Left ventricle myocardium inferior (tissue), 1 donor: ENCODE measurements at regions not wholly inside any gene's neighbourhood (a gene's known extent, or its start where the extent isn't known, plus 50 kb on each side); places are given as distances from the start of the nearest gene placed in this dataset.

Source experiments
- DNase-seq: peaks from one replicate; pipeline ENCODE4 v3.0.0-alpha.2; 2020
- H3K27ac ChIP-seq: fragments of 200-600 bp; replicated peaks from 2 replicates; pipeline ENCODE4 v1.8.0; 2021
- H3K27me3 ChIP-seq: fragments of 200-600 bp; 2 replicates; pipeline ENCODE4 v1.8.0; 2021; ENCODE audit warnings: low read depth
- H3K36me3 ChIP-seq: fragments of 200-600 bp; 2 replicates; pipeline ENCODE4 v1.8.0; 2021
- H3K4me1 ChIP-seq: fragments of 200-600 bp; 2 replicates; pipeline ENCODE4 v1.8.0; 2021
- H3K4me3 ChIP-seq: fragments of 200-600 bp; 2 replicates; pipeline ENCODE4 v1.8.0; 2021; ENCODE audit warnings: mild to moderate bottlenecking, moderate library complexity
- H3K9me3 ChIP-seq: fragments of 200-600 bp; replicated peaks from 2 replicates; pipeline ENCODE4 v1.8.0; 2021
- CTCF ChIP-seq: fragments of 200-600 bp; IDR thresholded peaks from 2 replicates; pipeline ENCODE4 v1.8.0; 2021; ENCODE audit warnings: antibody characterized with exemption, mild to moderate bottlenecking, borderline replicate concordance
- intact Hi-C: fragments of 100-400 bp; cut with micrococcal nuclease; formaldehyde crosslinking; loops from one replicate; pipeline ENCODE4 v1.11.0; 2022
- donor health status: DM: no; HTN: yes; CAD: no; lungs with severe emphysema.

DNA sequence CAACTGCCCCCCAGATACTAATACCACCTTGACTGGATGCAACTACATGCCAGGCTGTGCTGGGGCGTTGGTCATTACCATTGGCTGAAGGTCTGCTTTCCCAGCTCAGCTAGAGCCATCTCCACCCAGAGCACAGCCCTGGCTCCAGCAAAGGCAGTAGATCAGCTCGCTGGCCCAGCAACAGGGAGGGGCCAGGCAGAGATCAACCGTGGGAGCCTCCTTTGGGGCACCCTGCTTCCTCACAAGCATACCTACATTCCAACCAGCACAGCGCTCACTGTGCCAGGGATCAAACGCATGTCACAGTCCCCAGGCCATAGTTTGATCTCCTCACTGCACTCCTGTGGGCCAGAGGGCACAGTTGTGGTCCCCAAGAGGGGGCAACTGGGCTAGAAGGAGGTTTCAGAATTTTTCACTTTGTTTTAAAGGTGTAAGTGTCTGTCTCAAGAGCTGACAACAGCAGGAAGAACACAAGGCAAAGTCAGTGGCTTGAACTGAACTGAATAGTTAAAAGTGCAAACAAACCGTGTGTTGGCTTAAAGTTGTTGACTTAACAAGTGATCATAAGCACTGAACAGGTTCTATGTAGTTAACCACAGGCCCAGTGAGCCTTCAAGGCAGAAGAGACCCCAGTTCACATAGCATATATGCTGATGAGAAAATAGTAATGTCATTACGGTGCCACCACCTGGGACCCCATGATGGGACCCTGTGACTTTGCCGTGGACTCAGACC is 70.1 kb upstream of the BZW1 start:
- no peak for TF ChIP-seq CTCF
- Histone ChIP-seq H3K27me3 (peaks cover 4% of the 10 kb centered on the region), H3K36me3 (no peaks in the 10 kb centered on the region), H3K4me1 (peaks cover 27% of the 10 kb centered on the region), H3K9me3 (no peaks in the 10 kb centered on the region), H3K27ac (peak overlapping the region; percentile 83), H3K4me3 (no peak overlapping the region)
- no peak for DNase-seq
- intact Hi-C loops = no loop called here

DNA sequence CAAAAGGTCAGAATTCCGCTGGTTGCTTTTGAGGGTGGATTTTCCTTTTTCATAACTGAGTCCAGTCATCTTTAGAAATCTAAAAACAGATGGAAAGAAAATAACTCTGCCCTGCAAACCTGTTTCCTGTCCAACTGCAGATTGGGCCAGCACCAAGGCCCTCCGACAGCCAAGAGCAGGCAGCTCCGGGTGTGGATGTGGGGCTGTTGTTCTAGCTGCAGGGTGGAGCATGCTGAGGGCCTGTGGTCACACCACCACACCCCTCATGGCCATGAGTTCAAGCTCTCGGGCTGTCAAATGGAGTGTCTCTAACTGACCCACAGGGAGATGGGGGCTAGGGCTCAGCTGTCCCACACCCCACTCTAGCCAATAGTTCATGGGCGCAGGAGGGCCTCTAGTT is 69.3 kb upstream of the BZW1 start:
- Histone ChIP-seq H3K36me3 (no peaks in the 10 kb centered on the region), H3K4me3 (no peak overlapping the region), H3K9me3 (no peaks in the 10 kb centered on the region), H3K27me3 (peaks cover 4% of the 10 kb centered on the region), H3K27ac (peak overlapping the region; percentile 83), H3K4me1 (peaks cover 22% of the 10 kb centered on the region)
- intact Hi-C loops = no loop called here
- DNase-seq = peak; percentile 79
- TF ChIP-seq CTCF = no peak

- H3K27me3 ChIP-seq = no peaks in the 10 kb centered on the region
- peak overlapping the region; percentile 83 for H3K27ac ChIP-seq
- intact Hi-C loops = no loop called here
- no peak overlapping the region for H3K4me3 ChIP-seq
- H3K9me3 ChIP-seq = no peaks in the 10 kb centered on the region
- peaks cover 22% of the 10 kb centered on the region for H3K4me1 ChIP-seq
- TF ChIP-seq CTCF = no peak
- no peaks in the 10 kb centered on the region for H3K36me3 ChIP-seq
- no peak for DNase-seq
These were observed 68.6 kb upstream of the BZW1 start for GRCh38 chr2:200743042-200743676.

DNA sequence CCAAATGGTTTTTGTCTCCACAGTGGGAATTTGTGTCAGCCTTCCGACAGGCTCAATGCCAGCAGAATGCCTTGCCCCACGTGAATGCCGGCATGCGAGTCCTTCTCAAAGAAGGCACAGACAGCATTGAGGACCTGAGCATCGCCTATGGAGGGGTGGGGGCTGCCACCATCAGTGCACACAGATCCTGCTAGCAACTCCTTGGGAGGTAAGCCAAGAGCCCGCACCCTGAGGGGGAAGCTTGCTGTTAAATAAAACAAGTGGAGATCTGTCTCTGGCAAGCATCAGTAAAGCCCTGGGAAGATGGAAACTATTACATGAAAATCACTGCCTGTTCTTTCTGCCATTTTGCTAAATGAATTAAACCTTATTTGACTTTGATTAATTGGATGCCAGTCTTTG is 67.5 kb upstream of the BZW1 start:
- no peaks in the 10 kb centered on the region for H3K36me3 ChIP-seq
- no peaks in the 10 kb centered on the region for H3K27me3 ChIP-seq
- intact Hi-C loops = no loop called here
- DNase-seq = no peak
- peaks cover 22% of the 10 kb centered on the region for H3K4me1 ChIP-seq
- TF ChIP-seq CTCF = no peak
- no peak overlapping the region for H3K27ac ChIP-seq
- H3K4me3 ChIP-seq = no peak overlapping the region
- no peaks in the 10 kb centered on the region for H3K9me3 ChIP-seq

- H3K4me1 ChIP-seq = peaks cover 18% of the 10 kb centered on the region
- TF ChIP-seq CTCF = no peak
- H3K36me3 ChIP-seq = no peaks in the 10 kb centered on the region
- H3K4me3 ChIP-seq = no peak overlapping the region
- no peak for DNase-seq
- peaks cover 3% of the 10 kb centered on the region for H3K27me3 ChIP-seq
- H3K9me3 ChIP-seq = no peaks in the 10 kb centered on the region
- intact Hi-C loops = no loop called here
- H3K27ac ChIP-seq = no peak overlapping the region
These were observed 65.4 kb upstream of the BZW1 start for GRCh38 chr2:200746301-200746700.
